GM12873 (cell line): ENCODE measurements at regions not wholly inside any gene's neighbourhood (a gene's known extent, or its start where the extent isn't known, plus 50 kb on each side); places are given as distances from the start of the nearest gene placed in this dataset.

Source experiments
- CTCF ChIP-seq: IDR thresholded peaks from 2 replicates; pipeline ENCODE4 v1.5.1; 2012; ENCODE audit warnings: low read depth, mild to moderate bottlenecking, moderate library complexity, low read length, control low read depth; ENCODE audit not compliant: insufficient read depth; ENCODE audit errors: missing control alignments

- TF ChIP-seq CTCF, result no peak
Observed at GRCh38 chr2:217351378-217351777, 491.5 kb upstream of the TNP1 start.

- no peak for TF ChIP-seq CTCF
Observed at GRCh38 chr2:217349251-217349650, 489.4 kb upstream of the TNP1 start.

- TF ChIP-seq CTCF, result no peak
Observed at GRCh38 chr2:217340899-217341298, 481.0 kb upstream of the TNP1 start.

- no peak for TF ChIP-seq CTCF
Observed at GRCh38 chr2:217340176-217340575, 480.3 kb upstream of the TNP1 start.

GRCh38 chr2:217339753-217340152, 479.9 kb upstream of the TNP1 start:
- TF ChIP-seq CTCF, result no peak

GRCh38 chr2:217338306-217338916, 478.5 kb upstream of the TNP1 start:
- no peak for TF ChIP-seq CTCF

- TF ChIP-seq CTCF, result no peak
Observed at GRCh38 chr2:217337771-217338170, 477.9 kb upstream of the TNP1 start.
